RWPE2 (cell line): ENCODE measurements at regions not wholly inside any gene's neighbourhood (a gene's known extent, or its start where the extent isn't known, plus 50 kb on each side); places are given as distances from the start of the nearest gene placed in this dataset.

Experiments
- ATAC-seq: fragments of 200-7000 bp; cut with Tn5 transposase; 3 replicates; pipeline ENCODE4 v1.9.1; 2021; ENCODE audit warnings: low read depth
- DNase-seq: peaks from one replicate; pipeline ENCODE4 v3.0.0-alpha.2; 2020; ENCODE audit warnings: low spot score
- H3K27ac ChIP-seq: fragments of 450-650 bp; 2 replicates; pipeline ENCODE4 v1.5.1; 2017; ENCODE audit warnings: mild to moderate bottlenecking; ENCODE audit not compliant: poor library complexity, severe bottlenecking
- H3K27me3 ChIP-seq: fragments of 250-450 bp; sonication (Bioruptor Pico); 2 replicates; pipeline ENCODE4 v1.5.1; 2021; ENCODE audit warnings: mild to moderate bottlenecking, moderate library complexity; ENCODE audit not compliant: insufficient read depth, poor library complexity, severe bottlenecking
- H3K36me3 ChIP-seq: fragments of 250-450 bp; sonication (Bioruptor Pico); 2 replicates; pipeline ENCODE4 v1.5.1; 2020; ENCODE audit warnings: low read depth, mild to moderate bottlenecking, moderate library complexity
- H3K4me1 ChIP-seq: fragments of 250-450 bp; sonication (Bioruptor Pico); 2 replicates; pipeline ENCODE4 v1.5.1; 2021; ENCODE audit warnings: mild to moderate bottlenecking, moderate library complexity; ENCODE audit not compliant: insufficient read depth, poor library complexity, severe bottlenecking
- H3K4me3 ChIP-seq: fragments of 250-450 bp; sonication (Bioruptor Pico); 2 replicates; pipeline ENCODE4 v1.5.1; 2021; ENCODE audit warnings: mild to moderate bottlenecking, moderate library complexity; ENCODE audit not compliant: severe bottlenecking
- H3K9me3 ChIP-seq: fragments of 250-450 bp; sonication (Bioruptor Pico); 2 replicates; pipeline ENCODE4 v1.5.1; 2021; ENCODE audit warnings: mild to moderate bottlenecking, moderate library complexity; ENCODE audit not compliant: severe bottlenecking
- CTCF ChIP-seq: fragments of 450-650 bp; IDR thresholded peaks from one replicate; pipeline ENCODE4 v1.5.1; 2017; ENCODE audit warnings: mild to moderate bottlenecking, moderate library complexity; ENCODE audit not compliant: poor library complexity, severe bottlenecking

- no peak for TF ChIP-seq CTCF
- no peaks in the 10 kb centered on the region for H3K9me3 ChIP-seq
- no peaks in the 10 kb centered on the region for H3K36me3 ChIP-seq
- no peak overlapping the region for H3K4me3 ChIP-seq
- no peaks in the 10 kb centered on the region for H3K27me3 ChIP-seq
- DNase-seq (no peak), ATAC-seq (no peak)
- no peaks in the 10 kb centered on the region for H3K4me1 ChIP-seq
- H3K27ac ChIP-seq: no peak overlapping the region
Measured at GRCh38 chr2:163375472-163375871, 360.3 kb downstream of the FIGN start.

- no peaks in the 10 kb centered on the region for H3K4me1 ChIP-seq
- H3K36me3 ChIP-seq: no peaks in the 10 kb centered on the region
- H3K4me3 ChIP-seq: no peak overlapping the region
- ATAC-seq: no peak
- TF ChIP-seq CTCF: no peak
- H3K27ac ChIP-seq: no peak overlapping the region
- no peaks in the 10 kb centered on the region for H3K9me3 ChIP-seq
- no peak for DNase-seq
- H3K27me3 ChIP-seq: no peaks in the 10 kb centered on the region
Measured at GRCh38 chr2:163375070-163375469, 360.7 kb downstream of the FIGN start.

- H3K4me3 ChIP-seq: no peak overlapping the region
- no peaks in the 10 kb centered on the region for H3K9me3 ChIP-seq
- no peaks in the 10 kb centered on the region for H3K4me1 ChIP-seq
- TF ChIP-seq CTCF: no peak
- no peak for ATAC-seq
- H3K27me3 ChIP-seq: no peaks in the 10 kb centered on the region
- H3K36me3 ChIP-seq: no peaks in the 10 kb centered on the region
- no peak overlapping the region for H3K27ac ChIP-seq
- no peak for DNase-seq
Measured at GRCh38 chr2:163374282-163374681, 361.5 kb downstream of the FIGN start.

GRCh38 chr2:163373496-163373895, 362.3 kb downstream of the FIGN start:
- ATAC-seq: no peak
- Histone ChIP-seq H3K27ac (no peak overlapping the region), H3K9me3 (no peaks in the 10 kb centered on the region), H3K4me3 (no peak overlapping the region), H3K36me3 (no peaks in the 10 kb centered on the region), H3K27me3 (no peaks in the 10 kb centered on the region), H3K4me1 (no peaks in the 10 kb centered on the region)
- TF ChIP-seq CTCF: no peak
- DNase-seq: no peak

- ATAC-seq (no peak), DNase-seq (no peak)
- Histone ChIP-seq H3K9me3 (no peaks in the 10 kb centered on the region), H3K4me1 (no peaks in the 10 kb centered on the region), H3K36me3 (no peaks in the 10 kb centered on the region), H3K27ac (no peak overlapping the region), H3K4me3 (no peak overlapping the region), H3K27me3 (no peaks in the 10 kb centered on the region)
- no peak for TF ChIP-seq CTCF
Measured at GRCh38 chr2:163370169-163370886, 365.5 kb downstream of the FIGN start.
